Endothelial cell of umbilical vein (primary cell): ENCODE measurements at regions not wholly inside any gene's neighbourhood (a gene's known extent, or its start where the extent isn't known, plus 50 kb on each side); places are given as distances from the start of the nearest gene placed in this dataset.

Experiments used
- BruUV-seq: library from RNA; stranded (reverse); fragments of 400-500 nt; replicated peaks from 2 replicates; lab custom pipeline; 2021; lab: Mats Ljungman, UMichigan
- CTCF ChIA-PET: fragments of 300-600, 350-600 bp; sonication (Branson Sonifier 250); formaldehyde crosslinking; loops from one replicate; lab custom pipeline; 2021; ENCODE audit warnings: antibody characterized with exemption, inconsistent platforms; lab: Charles Lee
- POLR2A ChIA-PET: fragments of 300-600, 350-600 bp; sonication (Branson Sonifier 250); formaldehyde crosslinking; loops from one replicate; lab custom pipeline; 2021; ENCODE audit warnings: antibody characterized with exemption, inconsistent platforms; lab: Charles Lee
- DNase-seq: peaks from one replicate; pipeline ENCODE4 v3.0.0-alpha.2; 2011; ENCODE audit warnings: low read depth, low spot score
- FAIRE-seq: peaks from 2 replicates; lab custom pipeline; 2011; peaks lifted over from hg19 to GRCh38; lab: Jason Lieb, UNC
- H2AFZ ChIP-seq: 2 replicates; pipeline ENCODE4 v1.6.0; 2012; ENCODE audit warnings: low read depth, low read length, control low read depth, inconsistent platforms
- H3K27ac ChIP-seq: 2 replicates; pipeline ENCODE4 v1.5.1; 2011; ENCODE audit warnings: low read depth, mild to moderate bottlenecking, control low read depth, low read length, moderate library complexity; ENCODE audit not compliant: insufficient read depth
- H3K27me3 ChIP-seq, 2 experiments: 2 replicates each; pipeline versions ENCODE4 v1.6.0 to v1.6.1; 2011; ENCODE audit warnings: low read length in 2 of 2, mixed read lengths in 1 of 2; ENCODE audit not compliant: control insufficient read depth in 2 of 2, insufficient read depth in 2 of 2
- H3K36me3 ChIP-seq, 2 experiments: 2 replicates in 1 of 2; 3 replicates in 1 of 2; pipeline ENCODE4 v1.5.1; 2011; ENCODE audit warnings: low read length in 2 of 2, mild to moderate bottlenecking in 1 of 2, moderate library complexity in 1 of 2; ENCODE audit not compliant: control insufficient read depth in 2 of 2, insufficient read depth in 2 of 2; ENCODE audit errors: extremely low read depth in 1 of 2
- H3K4me1 ChIP-seq: 3 replicates; pipeline ENCODE4 v1.5.1; 2011; ENCODE audit warnings: mild to moderate bottlenecking, low read length; ENCODE audit not compliant: control insufficient read depth, insufficient read depth; ENCODE audit errors: extremely low read depth
- H3K4me2 ChIP-seq: 2 replicates; pipeline ENCODE4 v1.6.1; 2011; ENCODE audit warnings: low read length, control low read depth, mixed read lengths; ENCODE audit not compliant: insufficient read depth
- H3K4me3 ChIP-seq, 3 experiments: fragments of 200-600 bp in 1 of 3; sonication (generic), shearing (Covaris generic) in 1 of 3; replicated peaks in 1 of 3; 2 replicates each; pipeline ENCODE4 v1.5.1; 2011 to 2016; ENCODE audit warnings: control low read depth in 3 of 3, low read length in 3 of 3, mild to moderate bottlenecking in 2 of 3, inconsistent platforms in 1 of 3, low read depth in 1 of 3, moderate library complexity in 1 of 3; ENCODE audit not compliant: insufficient read depth in 1 of 3
- H3K79me2 ChIP-seq: 2 replicates; pipeline ENCODE4 v1.6.0; 2012; ENCODE audit warnings: low read length, inconsistent platforms; ENCODE audit not compliant: control insufficient read depth, insufficient read depth
- H3K9ac ChIP-seq: replicated peaks from 2 replicates; pipeline ENCODE3; 2011; ENCODE audit warnings: low read length, control low read depth; ENCODE audit not compliant: insufficient read depth; ENCODE audit errors: extremely low read depth
- H3K9me1 ChIP-seq: replicated peaks from 3 replicates; pipeline ENCODE4 v1.6.0; 2011; ENCODE audit warnings: mild to moderate bottlenecking, low read length; ENCODE audit not compliant: control insufficient read depth, insufficient read depth; ENCODE audit errors: extremely low read depth
- H3K9me3 ChIP-seq: replicated peaks from 2 replicates; pipeline ENCODE4 v1.5.1; 2012; ENCODE audit warnings: low read length, inconsistent platforms; ENCODE audit not compliant: control insufficient read depth, insufficient read depth
- H4K20me1 ChIP-seq: replicated peaks from 2 replicates; pipeline ENCODE3; 2011; ENCODE audit warnings: mild to moderate bottlenecking, low read length; ENCODE audit not compliant: control insufficient read depth, insufficient read depth; ENCODE audit errors: extremely low read depth
- EZH2 ChIP-seq: IDR thresholded peaks from 2 replicates; pipeline ENCODE4 v1.6.1; 2012; ENCODE audit warnings: borderline replicate concordance, low read depth, mild to moderate bottlenecking, moderate library complexity, low read length, inconsistent platforms; ENCODE audit not compliant: severe bottlenecking
- FOS ChIP-seq: IDR thresholded peaks from 2 replicates; pipeline ENCODE4 v1.6.1; 2011; ENCODE audit warnings: mild to moderate bottlenecking, low read length, moderate library complexity, borderline replicate concordance; ENCODE audit not compliant: insufficient read depth
- GATA2 ChIP-seq: IDR thresholded peaks from 2 replicates; pipeline ENCODE4 v1.7.0; 2011; ENCODE audit warnings: low read depth, mild to moderate bottlenecking, moderate library complexity, mixed read lengths, low read length; ENCODE audit not compliant: insufficient read length, insufficient read depth
- JUN ChIP-seq: IDR thresholded peaks from 2 replicates; pipeline ENCODE4 v1.6.1; 2011; ENCODE audit warnings: borderline replicate concordance, low read depth; ENCODE audit not compliant: insufficient read length, insufficient read depth
- MYC ChIP-seq: IDR thresholded peaks from one replicate; pipeline ENCODE4 v1.6.1; 2011; ENCODE audit warnings: mild to moderate bottlenecking, low read depth, low read length
- POLR2A ChIP-seq: IDR thresholded peaks from 2 replicates; pipeline ENCODE4 v1.6.1; 2012; ENCODE audit warnings: low read depth, mild to moderate bottlenecking, control low read depth, low read length
- POLR2AphosphoS5 ChIP-seq: IDR thresholded peaks from 2 replicates; pipeline ENCODE4 v1.6.1; 2012; ENCODE audit warnings: low read depth, mild to moderate bottlenecking, control low read depth, low read length, moderate library complexity; ENCODE audit not compliant: insufficient read depth
- dilution Hi-C: fragments of 300-500 bp; cut with MboI; formaldehyde crosslinking; loops from one replicate; pipeline ENCODE4 v1.15.0; 2019; ENCODE audit warnings: low sequenced_read_pairs; ENCODE audit not compliant: extremely low pct_ligation_motif_present
- intact Hi-C: fragments of 100-400 bp; cut with micrococcal nuclease; formaldehyde crosslinking; loops from one replicate; pipeline ENCODE4 v1.10.0; 2022
- TF ChIP-seq, protein P1 (sequence below): IDR thresholded peaks from 2 replicates; pipeline ENCODE4 v1.6.1; 2011; ENCODE audit not compliant: insufficient read depth, insufficient read length
- TF ChIP-seq, protein P2 (sequence below), 2 donors: IDR thresholded peaks; 1 replicate in 1 of 2; 2 replicates in 1 of 2; pipeline ENCODE4 v1.5.1; 2011; ENCODE audit warnings: low read length in 2 of 2, mild to moderate bottlenecking in 2 of 2, moderate library complexity in 2 of 2, control low read depth in 1 of 2, inconsistent platforms in 1 of 2, low read depth in 1 of 2; ENCODE audit not compliant: insufficient read depth in 1 of 2; ENCODE audit errors: extremely low read depth in 1 of 2

DNA sequence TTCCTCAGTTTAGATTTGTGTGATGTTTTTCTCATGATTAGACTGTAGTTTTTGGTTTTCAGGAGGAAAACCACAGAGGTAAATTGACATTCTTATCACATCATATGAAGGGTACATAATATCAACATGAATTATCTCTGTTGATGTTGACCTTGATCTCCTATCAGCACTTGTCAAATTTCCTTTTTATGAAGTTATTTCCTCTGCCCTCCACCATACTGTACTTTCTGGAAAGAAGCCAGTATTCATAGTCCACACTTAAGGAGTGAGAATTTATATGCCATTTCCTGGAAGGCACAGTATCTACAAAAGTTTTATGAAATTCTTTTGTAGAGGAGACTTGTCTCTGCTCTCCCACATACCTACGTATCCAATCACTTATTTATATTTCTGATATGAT lies 807.2 kb upstream of the MBL2 start:
- dilution Hi-C loops = no loop called here
- H3K27me3 ChIP-seq = no peaks in the 10 kb centered on the region
- TF ChIP-seq, protein P1, sequence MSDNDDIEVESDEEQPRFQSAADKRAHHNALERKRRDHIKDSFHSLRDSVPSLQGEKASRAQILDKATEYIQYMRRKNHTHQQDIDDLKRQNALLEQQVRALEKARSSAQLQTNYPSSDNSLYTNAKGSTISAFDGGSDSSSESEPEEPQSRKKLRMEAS = no peak
- TF ChIP-seq, protein P2, sequence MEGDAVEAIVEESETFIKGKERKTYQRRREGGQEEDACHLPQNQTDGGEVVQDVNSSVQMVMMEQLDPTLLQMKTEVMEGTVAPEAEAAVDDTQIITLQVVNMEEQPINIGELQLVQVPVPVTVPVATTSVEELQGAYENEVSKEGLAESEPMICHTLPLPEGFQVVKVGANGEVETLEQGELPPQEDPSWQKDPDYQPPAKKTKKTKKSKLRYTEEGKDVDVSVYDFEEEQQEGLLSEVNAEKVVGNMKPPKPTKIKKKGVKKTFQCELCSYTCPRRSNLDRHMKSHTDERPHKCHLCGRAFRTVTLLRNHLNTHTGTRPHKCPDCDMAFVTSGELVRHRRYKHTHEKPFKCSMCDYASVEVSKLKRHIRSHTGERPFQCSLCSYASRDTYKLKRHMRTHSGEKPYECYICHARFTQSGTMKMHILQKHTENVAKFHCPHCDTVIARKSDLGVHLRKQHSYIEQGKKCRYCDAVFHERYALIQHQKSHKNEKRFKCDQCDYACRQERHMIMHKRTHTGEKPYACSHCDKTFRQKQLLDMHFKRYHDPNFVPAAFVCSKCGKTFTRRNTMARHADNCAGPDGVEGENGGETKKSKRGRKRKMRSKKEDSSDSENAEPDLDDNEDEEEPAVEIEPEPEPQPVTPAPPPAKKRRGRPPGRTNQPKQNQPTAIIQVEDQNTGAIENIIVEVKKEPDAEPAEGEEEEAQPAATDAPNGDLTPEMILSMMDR (IDR thresholded peaks at IDR 0.05; ENCODE audit: extremely low read depth in 1 of 2, insufficient read depth in 1 of 2, low read depth in 1 of 2, low read length in 2 of 2) = no peak
- TF ChIP-seq FOS = peak; percentile 44
- TF ChIP-seq MYC = no peak
- TF ChIP-seq POLR2A = peak; percentile 59
- peak; percentile 65 for TF ChIP-seq POLR2AphosphoS5
- peak; percentile 98 for TF ChIP-seq GATA2
- peak; percentile 55 for TF ChIP-seq JUN
- no peak for TF ChIP-seq EZH2
- peak overlapping the region; percentile 77 for H3K27ac ChIP-seq
- peak; percentile 86 for FAIRE-seq
- H3K4me3 ChIP-seq = peak overlapping the region in 1 of 3 experiments; percentile 17
- peak; percentile 93 for DNase-seq
- POLR2A ChIA-PET = no interaction called here
- CTCF ChIA-PET = no interaction called here
- H3K79me2 ChIP-seq = no peaks in the 10 kb centered on the region
- no peaks in the 10 kb centered on the region for H3K36me3 ChIP-seq
- peak overlapping the region; percentile 42 for H3K9ac ChIP-seq
- H3K4me1 ChIP-seq = peaks cover 25% of the 10 kb centered on the region
- no peaks in the 10 kb centered on the region for H4K20me1 ChIP-seq
- no TSS peak for BruUV-seq
- intact Hi-C loops = loop anchor here (1.0 to 10.0 kb wide), 6 partner anchors 175 to 697 kb away; no protein-coding TSS in a partner anchor
- H3K9me3 ChIP-seq = no peaks in the 10 kb centered on the region
- H2AFZ ChIP-seq = peak overlapping the region; percentile 66
- no peaks in the 10 kb centered on the region for H3K9me1 ChIP-seq
- H3K4me2 ChIP-seq = peak overlapping the region; percentile 85
